ENCODE measurements at regions not wholly inside any gene's neighbourhood (a gene's known extent, or its start where the extent isn't known, plus 50 kb on each side); places are given as distances from the start of the nearest gene placed in this dataset.

DNA sequence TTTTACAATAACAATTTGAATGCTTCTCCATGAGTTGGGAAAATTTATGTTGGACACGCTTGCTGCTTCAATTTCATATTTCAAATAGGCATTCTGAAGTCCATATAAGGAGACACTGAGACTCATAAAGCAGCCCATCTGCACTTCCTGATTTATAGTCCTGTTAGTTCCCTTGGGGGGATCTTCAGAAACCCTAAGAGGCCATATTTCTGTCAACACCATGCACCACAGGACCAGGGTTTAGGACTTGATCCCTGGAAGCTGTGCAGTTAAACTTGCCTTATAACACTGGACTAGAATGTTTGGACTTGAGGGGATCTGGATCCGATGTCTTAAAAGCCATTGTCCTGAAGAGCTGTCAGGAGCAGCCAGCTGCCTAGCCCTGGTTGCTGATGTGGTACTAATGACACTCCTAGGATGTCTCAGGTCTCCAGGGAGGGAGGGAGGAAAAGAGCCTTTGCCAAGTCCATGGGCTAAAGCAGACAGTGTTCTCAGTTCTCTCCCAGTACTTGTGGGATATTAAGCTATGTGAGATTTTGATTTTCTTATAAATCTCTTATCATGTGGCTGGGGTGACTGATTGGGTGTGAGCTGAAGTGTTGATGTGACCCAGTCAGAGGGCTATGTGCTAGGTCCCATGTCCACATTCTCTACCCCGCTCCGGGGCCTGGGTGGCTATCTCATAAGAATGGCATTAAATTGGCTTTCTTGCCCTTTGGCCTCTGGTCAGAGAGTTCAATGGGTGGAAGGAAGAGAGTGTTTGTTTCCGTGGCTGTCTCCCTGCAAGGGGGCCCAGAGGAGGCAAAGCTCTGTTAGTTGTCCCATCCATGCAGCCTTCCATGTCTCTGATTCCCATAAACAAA lies 399.8 kb downstream of the OSTF1 start:
- H3K4me3 ChIP-seq (ENCODE audit: low read length), result no peak overlapping the region

DNA sequence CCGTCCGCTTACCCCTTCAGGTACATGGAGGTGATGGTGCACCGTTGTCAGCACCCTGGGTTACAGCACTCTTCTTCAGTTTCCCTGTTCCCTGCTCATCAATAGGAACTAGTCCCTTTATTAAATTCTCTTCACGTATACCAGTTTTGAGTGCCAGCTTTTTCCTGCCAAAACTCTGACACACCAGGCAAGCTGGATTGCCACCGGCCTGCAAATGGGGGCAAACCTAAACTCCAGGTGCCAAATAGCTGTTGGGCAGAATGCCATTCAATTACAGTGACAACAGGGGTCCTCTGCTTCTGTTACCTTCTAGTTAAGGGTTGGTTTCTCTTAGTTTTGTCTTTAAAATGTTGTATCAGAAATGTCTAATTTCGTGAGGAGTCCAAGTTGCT lies 400.4 kb downstream of the OSTF1 start:
- no peak overlapping the region for H2AFZ ChIP-seq (ENCODE audit: low read depth, low read length)
- no peak overlapping the region for H3K27ac ChIP-seq (ENCODE audit: low read length)

More for the DNA sequence above, 399.8 kb downstream of the OSTF1 start:
- Histone ChIP-seq H3K27me3 (ENCODE audit: insufficient read depth, low read depth, low read length) (no peaks in the 10 kb centered on the region), H3K9ac (ENCODE audit: low read length) (no peak overlapping the region), H3K79me2 (replicated peaks; ENCODE audit: insufficient read depth, low read length) (no peaks in the 10 kb centered on the region), H3K4me2 (ENCODE audit: low read length) (no peak overlapping the region), H4K20me1 (ENCODE audit: insufficient read depth) (no peaks in the 10 kb centered on the region), H3F3A (ENCODE audit: insufficient read depth, low read length, poor library complexity, severe bottlenecking) (no peaks in the 10 kb centered on the region), H3K9me3 (ENCODE audit: low read length) (no peaks in the 10 kb centered on the region), H3K27ac (ENCODE audit: low read length) (no peak overlapping the region), H2AFZ (ENCODE audit: low read depth, low read length) (no peak overlapping the region), H3K9me2 (ENCODE audit: insufficient read depth, low read length) (no peaks in the 10 kb centered on the region), H3K36me3 (ENCODE audit: insufficient read depth, low read length) (no peaks in the 10 kb centered on the region)
- TF ChIP-seq SMC3 (conservative IDR thresholded peaks at IDR 0.05; ENCODE audit: poor library complexity), result no peak
- TF ChIP-seq, protein P1, sequence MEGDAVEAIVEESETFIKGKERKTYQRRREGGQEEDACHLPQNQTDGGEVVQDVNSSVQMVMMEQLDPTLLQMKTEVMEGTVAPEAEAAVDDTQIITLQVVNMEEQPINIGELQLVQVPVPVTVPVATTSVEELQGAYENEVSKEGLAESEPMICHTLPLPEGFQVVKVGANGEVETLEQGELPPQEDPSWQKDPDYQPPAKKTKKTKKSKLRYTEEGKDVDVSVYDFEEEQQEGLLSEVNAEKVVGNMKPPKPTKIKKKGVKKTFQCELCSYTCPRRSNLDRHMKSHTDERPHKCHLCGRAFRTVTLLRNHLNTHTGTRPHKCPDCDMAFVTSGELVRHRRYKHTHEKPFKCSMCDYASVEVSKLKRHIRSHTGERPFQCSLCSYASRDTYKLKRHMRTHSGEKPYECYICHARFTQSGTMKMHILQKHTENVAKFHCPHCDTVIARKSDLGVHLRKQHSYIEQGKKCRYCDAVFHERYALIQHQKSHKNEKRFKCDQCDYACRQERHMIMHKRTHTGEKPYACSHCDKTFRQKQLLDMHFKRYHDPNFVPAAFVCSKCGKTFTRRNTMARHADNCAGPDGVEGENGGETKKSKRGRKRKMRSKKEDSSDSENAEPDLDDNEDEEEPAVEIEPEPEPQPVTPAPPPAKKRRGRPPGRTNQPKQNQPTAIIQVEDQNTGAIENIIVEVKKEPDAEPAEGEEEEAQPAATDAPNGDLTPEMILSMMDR (IDR thresholded peaks at IDR 0.05; ENCODE audit: poor library complexity, severe bottlenecking), result no peak
- TF ChIP-seq RAD21 (conservative IDR thresholded peaks at IDR 0.05), result no peak
- TF ChIP-seq, protein P2, sequence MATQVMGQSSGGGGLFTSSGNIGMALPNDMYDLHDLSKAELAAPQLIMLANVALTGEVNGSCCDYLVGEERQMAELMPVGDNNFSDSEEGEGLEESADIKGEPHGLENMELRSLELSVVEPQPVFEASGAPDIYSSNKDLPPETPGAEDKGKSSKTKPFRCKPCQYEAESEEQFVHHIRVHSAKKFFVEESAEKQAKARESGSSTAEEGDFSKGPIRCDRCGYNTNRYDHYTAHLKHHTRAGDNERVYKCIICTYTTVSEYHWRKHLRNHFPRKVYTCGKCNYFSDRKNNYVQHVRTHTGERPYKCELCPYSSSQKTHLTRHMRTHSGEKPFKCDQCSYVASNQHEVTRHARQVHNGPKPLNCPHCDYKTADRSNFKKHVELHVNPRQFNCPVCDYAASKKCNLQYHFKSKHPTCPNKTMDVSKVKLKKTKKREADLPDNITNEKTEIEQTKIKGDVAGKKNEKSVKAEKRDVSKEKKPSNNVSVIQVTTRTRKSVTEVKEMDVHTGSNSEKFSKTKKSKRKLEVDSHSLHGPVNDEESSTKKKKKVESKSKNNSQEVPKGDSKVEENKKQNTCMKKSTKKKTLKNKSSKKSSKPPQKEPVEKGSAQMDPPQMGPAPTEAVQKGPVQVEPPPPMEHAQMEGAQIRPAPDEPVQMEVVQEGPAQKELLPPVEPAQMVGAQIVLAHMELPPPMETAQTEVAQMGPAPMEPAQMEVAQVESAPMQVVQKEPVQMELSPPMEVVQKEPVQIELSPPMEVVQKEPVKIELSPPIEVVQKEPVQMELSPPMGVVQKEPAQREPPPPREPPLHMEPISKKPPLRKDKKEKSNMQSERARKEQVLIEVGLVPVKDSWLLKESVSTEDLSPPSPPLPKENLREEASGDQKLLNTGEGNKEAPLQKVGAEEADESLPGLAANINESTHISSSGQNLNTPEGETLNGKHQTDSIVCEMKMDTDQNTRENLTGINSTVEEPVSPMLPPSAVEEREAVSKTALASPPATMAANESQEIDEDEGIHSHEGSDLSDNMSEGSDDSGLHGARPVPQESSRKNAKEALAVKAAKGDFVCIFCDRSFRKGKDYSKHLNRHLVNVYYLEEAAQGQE (IDR thresholded peaks at IDR 0.05; ENCODE audit: borderline replicate concordance), result no peak

More for the DNA sequence above, 400.4 kb downstream of the OSTF1 start:
- Histone ChIP-seq H3K9me3 (ENCODE audit: low read length) (no peaks in the 10 kb centered on the region), H3K36me3 (ENCODE audit: insufficient read depth, low read length) (no peaks in the 10 kb centered on the region), H3K9me2 (ENCODE audit: insufficient read depth, low read length) (no peaks in the 10 kb centered on the region), H3K9ac (ENCODE audit: low read length) (no peak overlapping the region), H3K4me3 (ENCODE audit: low read length) (no peak overlapping the region), H3K4me2 (ENCODE audit: low read length) (no peak overlapping the region), H3F3A (ENCODE audit: insufficient read depth, low read length, poor library complexity, severe bottlenecking) (no peaks in the 10 kb centered on the region), H3K79me2 (replicated peaks; ENCODE audit: insufficient read depth, low read length) (no peaks in the 10 kb centered on the region), H3K27me3 (ENCODE audit: insufficient read depth, low read depth, low read length) (no peaks in the 10 kb centered on the region), H4K20me1 (ENCODE audit: insufficient read depth) (no peaks in the 10 kb centered on the region)
- TF ChIP-seq, protein P2 (IDR thresholded peaks at IDR 0.05; ENCODE audit: borderline replicate concordance), result no peak
- no peak for TF ChIP-seq RAD21 (conservative IDR thresholded peaks at IDR 0.05)
- TF ChIP-seq SMC3 (conservative IDR thresholded peaks at IDR 0.05; ENCODE audit: poor library complexity), result no peak
- TF ChIP-seq EP300 (conservative IDR thresholded peaks at IDR 0.05; ENCODE audit: poor library complexity, severe bottlenecking), result no peak
- no peak for TF ChIP-seq MXI1 (conservative IDR thresholded peaks at IDR 0.05; ENCODE audit: poor library complexity, severe bottlenecking)
- no peak for TF ChIP-seq POLR2AphosphoS5 (IDR thresholded peaks at IDR 0.05)
- no peak for TF ChIP-seq EZH2 (IDR thresholded peaks at IDR 0.05; ENCODE audit: borderline replicate concordance, insufficient read depth, low read length, poor library complexity, severe bottlenecking)
- TF ChIP-seq, protein P1 (IDR thresholded peaks at IDR 0.05; ENCODE audit: poor library complexity, severe bottlenecking), result no peak
- TF ChIP-seq TAF1 (IDR thresholded peaks at IDR 0.05; ENCODE audit: low read depth), result no peak
